ENCODE measurements at regions not wholly inside any gene's neighbourhood (a gene's known extent, or its start where the extent isn't known, plus 50 kb on each side); places are given as distances from the start of the nearest gene placed in this dataset.

GRCh38 chr12:74119811-74120362, 417.7 kb upstream of the ATXN7L3B start:
- no peak for TF ChIP-seq EZH2 (IDR thresholded peaks at IDR 0.05; ENCODE audit: borderline replicate concordance, low read depth, low read length, poor library complexity, severe bottlenecking)
- no peak for TF ChIP-seq CTCF (conservative IDR thresholded peaks at IDR 0.05; ENCODE audit: low read depth, low read length)

Measured in A673 (cell line).